Sigmoid colon (tissue), 6 donors: ENCODE measurements at regions not wholly inside any gene's neighbourhood (a gene's known extent, or its start where the extent isn't known, plus 50 kb on each side); places are given as distances from the start of the nearest gene placed in this dataset.
A peak's percentile ranks its signal among the peaks of the same experiment; 100 is the strongest.

ENCODE experiments used
- DNase-seq: peaks from one replicate; pipeline ENCODE4 v3.0.0-alpha.2; 2019
- H3K27ac ChIP-seq, 4 donors: fragments of 200-600 bp; sonication (generic); one replicate each; pipeline ENCODE4 v1.5.1; 2016 to 2019; ENCODE audit warnings: mild to moderate bottlenecking in 1 of 4
- H3K27me3 ChIP-seq, 3 donors: fragments of 200-600 bp; sonication (generic); one replicate each; pipeline ENCODE4 v1.5.1; 2019; ENCODE audit warnings: mild to moderate bottlenecking in 1 of 3
- H3K36me3 ChIP-seq, 4 donors: fragments of 200-600 bp; sonication (generic); one replicate each; pipeline ENCODE4 v1.5.1; 2016 to 2019
- H3K4me1 ChIP-seq, 4 donors: fragments of 200-600 bp; sonication (generic); one replicate each; pipeline ENCODE4 v1.5.1; 2017 to 2019
- H3K4me3 ChIP-seq, 4 donors: fragments of 200-600 bp; sonication (generic); one replicate each; pipeline ENCODE4 v1.5.1; 2017 to 2019; ENCODE audit warnings: mild to moderate bottlenecking in 2 of 4, moderate library complexity in 1 of 4
- H3K9me3 ChIP-seq, 4 donors: fragments of 200-600 bp in 3 of 4; sonication (generic) in 3 of 4; one replicate each; pipeline versions ENCODE4 v1.5.1 to v1.6.1; 2013 to 2019
- EP300 ChIP-seq, 4 donors: sonication (generic); formaldehyde crosslinking; IDR thresholded peaks; one replicate each; pipeline ENCODE4 v1.6.1; 2017; ENCODE audit warnings: antibody characterized with exemption in 4 of 4
- POLR2A ChIP-seq, 2 donors: fragments of 450-650 bp; IDR thresholded peaks; one replicate each; pipeline ENCODE4 v1.6.1; 2016; ENCODE audit warnings: antibody characterized with exemption in 2 of 2, mild to moderate bottlenecking in 2 of 2, moderate library complexity in 2 of 2
- POLR2AphosphoS5 ChIP-seq, 4 donors: sonication (generic); formaldehyde crosslinking; IDR thresholded peaks; one replicate each; pipeline ENCODE4 v1.6.1; 2017; ENCODE audit warnings: antibody characterized with exemption in 4 of 4
- WGBS, 2 donors: extraction: QIAGEN DNeasy Blood & Tissue Kit; methylation state at CpG; one replicate each; pipeline ENCODE4 v1.1.7; 2013; 5-methylcytosine and 5-hydroxymethylcytosine counted together
- intact Hi-C: fragments of 100-400 bp; cut with DNase I; formaldehyde crosslinking; loops from one replicate; pipeline ENCODE4 v1.15.1; 2023
- TF ChIP-seq, protein P1 (sequence below), 4 experiments: fragments of 450-650 bp in 3 of 4; fragments of 200-600 bp in 1 of 4; IDR thresholded peaks; one replicate each; pipeline ENCODE4 v1.5.1; 2016 to 2019; ENCODE audit warnings: antibody characterized with exemption in 4 of 4, mild to moderate bottlenecking in 3 of 4, moderate library complexity in 2 of 4
- donor health status: healthy with polysubstance abuse.
- donor health status: healthy.

DNA sequence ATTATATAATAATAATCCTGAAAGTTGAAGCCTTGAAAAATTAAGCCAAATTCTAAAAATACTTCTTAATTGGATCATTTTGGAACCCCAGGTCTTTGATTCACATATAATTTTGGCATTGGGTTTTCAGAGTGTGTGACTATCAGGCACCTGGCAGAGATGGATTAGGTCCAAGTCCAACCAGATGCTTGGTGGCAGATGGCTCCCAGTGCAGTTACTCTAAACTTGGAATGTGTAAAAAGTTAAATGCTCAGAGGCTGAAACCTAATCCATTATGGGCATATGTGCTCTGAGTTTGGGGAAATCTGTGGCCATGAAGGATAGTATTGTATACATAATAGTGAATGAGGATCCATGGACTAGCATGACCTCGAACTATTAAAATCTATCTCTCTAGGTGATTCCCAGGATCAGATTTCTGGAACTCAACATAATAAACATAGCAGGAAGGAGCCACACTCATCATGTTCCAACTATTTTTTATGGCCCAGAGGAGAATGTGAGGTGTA, 333.0 kb downstream of the RPRM start:
- intact Hi-C loops, result loop anchor here (10.0 kb wide), 1 partner anchor 159 kb away; no protein-coding TSS in a partner anchor

DNA sequence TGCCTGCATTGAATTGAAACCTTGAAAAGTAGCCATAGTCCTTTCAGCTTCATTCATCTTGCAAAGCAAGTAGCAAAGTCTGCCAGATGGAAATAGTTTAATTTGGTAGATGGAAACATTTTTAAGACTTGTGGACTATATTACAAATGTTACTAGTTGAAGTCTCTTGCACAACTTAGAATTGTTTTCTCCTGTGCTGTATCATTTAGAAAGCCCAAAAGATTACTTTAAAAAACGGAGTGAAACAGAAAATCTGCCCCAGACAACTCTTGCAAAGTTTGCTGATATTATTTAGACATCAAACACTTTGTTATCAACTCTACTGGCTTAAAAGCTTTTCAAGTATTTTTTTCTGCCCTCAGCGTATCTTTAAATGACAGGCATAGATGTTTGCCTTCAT, 335.0 kb downstream of the RPRM start:
- Histone ChIP-seq H3K4me1 (peaks cover 0 to 27% (median 21%) of the 10 kb centered on the region in 4 donors), H3K9me3 (no peaks in the 10 kb centered on the region), H3K27me3 (no peaks in the 10 kb centered on the region), H3K27ac (no peak overlapping the region), H3K4me3 (no peak overlapping the region), H3K36me3 (no peaks in the 10 kb centered on the region)
- 72 to 76% methylated on average over 2 of the region's 2 CpGs for WGBS, 2 donors
- DNase-seq, result no peak
- no peak for TF ChIP-seq POLR2A (IDR thresholded peaks at IDR 0.05)
- peak in 1 of 4 donors; percentile 10 for TF ChIP-seq POLR2AphosphoS5 (IDR thresholded peaks at IDR 0.05)
- TF ChIP-seq, protein P1, sequence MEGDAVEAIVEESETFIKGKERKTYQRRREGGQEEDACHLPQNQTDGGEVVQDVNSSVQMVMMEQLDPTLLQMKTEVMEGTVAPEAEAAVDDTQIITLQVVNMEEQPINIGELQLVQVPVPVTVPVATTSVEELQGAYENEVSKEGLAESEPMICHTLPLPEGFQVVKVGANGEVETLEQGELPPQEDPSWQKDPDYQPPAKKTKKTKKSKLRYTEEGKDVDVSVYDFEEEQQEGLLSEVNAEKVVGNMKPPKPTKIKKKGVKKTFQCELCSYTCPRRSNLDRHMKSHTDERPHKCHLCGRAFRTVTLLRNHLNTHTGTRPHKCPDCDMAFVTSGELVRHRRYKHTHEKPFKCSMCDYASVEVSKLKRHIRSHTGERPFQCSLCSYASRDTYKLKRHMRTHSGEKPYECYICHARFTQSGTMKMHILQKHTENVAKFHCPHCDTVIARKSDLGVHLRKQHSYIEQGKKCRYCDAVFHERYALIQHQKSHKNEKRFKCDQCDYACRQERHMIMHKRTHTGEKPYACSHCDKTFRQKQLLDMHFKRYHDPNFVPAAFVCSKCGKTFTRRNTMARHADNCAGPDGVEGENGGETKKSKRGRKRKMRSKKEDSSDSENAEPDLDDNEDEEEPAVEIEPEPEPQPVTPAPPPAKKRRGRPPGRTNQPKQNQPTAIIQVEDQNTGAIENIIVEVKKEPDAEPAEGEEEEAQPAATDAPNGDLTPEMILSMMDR (IDR thresholded peaks at IDR 0.05), result no peak
- TF ChIP-seq EP300 (IDR thresholded peaks at IDR 0.05), result no peak
- intact Hi-C loops, result loop anchor here (10.0 kb wide), 1 partner anchor 161 kb away; no protein-coding TSS in a partner anchor

More for the DNA sequence above, 333.0 kb downstream of the RPRM start:
- peaks cover 0 to 27% (median 21%) of the 10 kb centered on the region in 4 donors for H3K4me1 ChIP-seq
- TF ChIP-seq EP300 (IDR thresholded peaks at IDR 0.05) (no peak), POLR2A (IDR thresholded peaks at IDR 0.05) (no peak), POLR2AphosphoS5 (IDR thresholded peaks at IDR 0.05) (no peak)
- TF ChIP-seq, protein P1 (IDR thresholded peaks at IDR 0.05), result no peak
- H3K27me3 ChIP-seq, result no peaks in the 10 kb centered on the region
- 71 to 74% methylated on average over 1 of the region's 1 CpG for WGBS, 2 donors
- H3K27ac ChIP-seq, result no peak overlapping the region
- DNase-seq, result no peak
- H3K9me3 ChIP-seq, result no peaks in the 10 kb centered on the region
- H3K36me3 ChIP-seq, result no peaks in the 10 kb centered on the region
- H3K4me3 ChIP-seq, result no peak overlapping the region

DNA sequence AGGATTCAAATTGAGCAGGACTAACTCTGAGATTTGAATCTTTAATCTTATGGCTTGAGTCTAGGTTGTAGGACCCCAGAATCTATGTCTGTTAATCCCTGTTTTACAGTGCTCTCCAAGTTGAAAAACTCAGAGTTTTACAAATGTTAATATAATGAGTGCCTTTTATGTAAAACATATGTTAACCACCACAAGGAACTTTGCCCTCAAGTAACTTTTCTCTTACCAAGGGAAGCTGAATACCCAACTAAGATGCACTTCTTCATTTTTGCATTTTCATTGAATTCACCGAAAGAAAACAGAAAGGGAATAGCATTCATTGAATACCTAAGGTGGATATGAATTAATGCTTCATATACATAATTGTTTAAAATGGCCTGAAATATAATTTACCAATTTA, 338.1 kb downstream of the RPRM start:
- no peak for DNase-seq
- intact Hi-C loops, result loop anchor here (10.0 kb wide), 1 partner anchor 164 kb away; no protein-coding TSS in a partner anchor
- TF ChIP-seq POLR2A (IDR thresholded peaks at IDR 0.05), result no peak
- Histone ChIP-seq H3K4me3 (no peak overlapping the region), H3K4me1 (peaks cover 0 to 27% (median 8%) of the 10 kb centered on the region in 4 donors), H3K9me3 (no peaks in the 10 kb centered on the region), H3K27me3 (no peaks in the 10 kb centered on the region), H3K36me3 (no peaks in the 10 kb centered on the region), H3K27ac (no peak overlapping the region)
- WGBS, 2 donors, result 96 to 99% methylated on average over 1 of the region's 1 CpG

DNA sequence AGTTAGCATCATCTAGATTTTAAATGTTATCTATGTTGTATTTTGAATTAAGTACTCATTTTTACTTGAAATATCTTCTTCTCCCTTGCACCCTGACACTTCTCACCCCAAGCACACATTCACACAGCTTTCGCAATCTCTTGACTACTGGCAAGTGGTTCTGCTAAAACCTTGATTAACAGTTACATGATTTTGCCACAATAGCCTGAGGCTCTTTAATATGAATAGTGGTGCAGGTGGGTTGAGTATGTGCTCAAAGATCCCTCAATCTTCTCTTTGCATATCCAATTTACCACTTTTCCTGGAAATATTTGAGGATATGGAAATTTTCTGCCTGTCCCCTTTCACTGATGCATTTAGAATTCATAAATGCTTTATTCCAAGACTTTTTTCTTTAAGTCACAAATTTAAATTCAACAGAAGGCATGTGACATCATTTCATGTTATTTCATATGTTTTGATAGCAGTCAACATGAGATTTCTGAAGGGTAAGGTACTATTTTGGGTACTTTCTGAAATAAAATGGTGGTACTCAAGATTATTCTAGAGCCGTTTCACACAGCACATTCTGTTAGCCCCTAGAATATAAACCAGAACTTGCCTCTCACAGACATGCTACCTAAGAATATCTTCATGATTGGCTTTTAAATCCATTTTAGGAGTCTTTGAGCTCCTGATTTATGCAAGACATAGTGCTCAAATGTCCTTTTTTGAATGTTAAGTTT, 339.7 kb downstream of the RPRM start:
- Histone ChIP-seq H3K9me3 (no peaks in the 10 kb centered on the region), H3K27ac (no peak overlapping the region), H3K4me1 (peaks cover 0 to 20% (median 1%) of the 10 kb centered on the region in 4 donors), H3K36me3 (no peaks in the 10 kb centered on the region), H3K4me3 (no peak overlapping the region), H3K27me3 (no peaks in the 10 kb centered on the region)
- intact Hi-C loops, result no loop called here
- no peak for DNase-seq
- 85 to 89% methylated on average over 2 of the region's 2 CpGs for WGBS, 2 donors
- TF ChIP-seq POLR2AphosphoS5 (IDR thresholded peaks at IDR 0.05), result no peak
- no peak for TF ChIP-seq POLR2A (IDR thresholded peaks at IDR 0.05)
- TF ChIP-seq, protein P1 (IDR thresholded peaks at IDR 0.05), result no peak
- no peak for TF ChIP-seq EP300 (IDR thresholded peaks at IDR 0.05)

DNA sequence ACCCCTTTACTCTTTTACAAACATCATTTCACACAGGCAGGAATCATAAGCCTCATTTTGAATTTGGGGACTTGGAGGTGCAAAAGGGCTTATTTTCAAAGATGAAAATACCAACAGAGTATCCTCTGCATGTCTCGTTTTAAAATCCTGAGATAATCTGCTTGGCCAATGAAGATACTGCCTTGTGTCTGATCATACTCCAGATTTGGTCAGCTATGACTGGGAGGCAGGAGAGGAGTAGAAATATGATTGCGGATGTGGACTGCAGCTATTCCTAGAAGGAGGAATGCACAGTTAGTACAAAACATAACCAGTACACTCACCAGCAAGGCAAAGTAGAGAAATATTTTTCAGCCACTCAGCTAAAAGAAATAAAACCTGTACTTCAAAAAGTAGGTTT, 342.3 kb downstream of the RPRM start:
- TF ChIP-seq, protein P1 (IDR thresholded peaks at IDR 0.05), result no peak
- TF ChIP-seq POLR2A (IDR thresholded peaks at IDR 0.05), result no peak
- no peak for TF ChIP-seq EP300 (IDR thresholded peaks at IDR 0.05)
- TF ChIP-seq POLR2AphosphoS5 (IDR thresholded peaks at IDR 0.05), result no peak
- Histone ChIP-seq H3K9me3 (no peaks in the 10 kb centered on the region), H3K4me1 (peaks cover 0 to 18% (median 0%) of the 10 kb centered on the region in 4 donors), H3K36me3 (no peaks in the 10 kb centered on the region), H3K27me3 (no peaks in the 10 kb centered on the region), H3K4me3 (no peak overlapping the region), H3K27ac (no peak overlapping the region)
- intact Hi-C loops, result no loop called here
- no peak for DNase-seq
- WGBS, 2 donors, result 76 to 79% methylated on average over 2 of the region's 2 CpGs
